Immature natural killer cell (primary cell): ENCODE measurements at regions not wholly inside any gene's neighbourhood (a gene's known extent, or its start where the extent isn't known, plus 50 kb on each side); places are given as distances from the start of the nearest gene placed in this dataset.
"Not testable (repeated sequence)": the region's sequence is repeated elsewhere in the genome, so short reads cannot be mapped to it uniquely, and the experiment has no call there.

Experiments used
- DNase-seq, 3 donors: peaks; one replicate each; pipeline ENCODE4 v3.0.0; 2022; ENCODE audit warnings: mixed read lengths in 1 of 3
- H3K27ac Mint-ChIP-seq, 6 donors: one replicate each; pipeline ENCODE4 v1.8.0; 2020; ENCODE audit warnings: mixed read lengths in 6 of 6, mild to moderate bottlenecking in 5 of 6, inconsistent platforms in 4 of 6, moderate library complexity in 3 of 6
- H3K27me3 Mint-ChIP-seq, 3 donors: one replicate each; pipeline ENCODE4 v1.8.0; 2020 to 2021; ENCODE audit warnings: low read depth in 3 of 3, mild to moderate bottlenecking in 3 of 3, mixed read lengths in 3 of 3, moderate library complexity in 3 of 3, inconsistent platforms in 1 of 3
- H3K36me3 Mint-ChIP-seq, 3 donors: one replicate each; pipeline ENCODE4 v1.8.0; 2020; ENCODE audit warnings: mixed read lengths in 3 of 3, inconsistent platforms in 2 of 3, mild to moderate bottlenecking in 2 of 3
- H3K4me1 Mint-ChIP-seq, 2 donors: one replicate each; pipeline ENCODE4 v1.8.0; 2020; ENCODE audit warnings: inconsistent platforms in 2 of 2, mild to moderate bottlenecking in 2 of 2, mixed read lengths in 2 of 2, moderate library complexity in 1 of 2
- H3K4me3 Mint-ChIP-seq, 5 donors: one replicate each; pipeline ENCODE4 v1.8.0; 2020; ENCODE audit warnings: mild to moderate bottlenecking in 5 of 5, mixed read lengths in 5 of 5, inconsistent platforms in 3 of 5, moderate library complexity in 3 of 5
- H3K9me3 Mint-ChIP-seq, 6 donors: one replicate each; pipeline ENCODE4 v1.8.0; 2020; ENCODE audit warnings: mild to moderate bottlenecking in 6 of 6, mixed read lengths in 6 of 6, inconsistent platforms in 4 of 6, moderate library complexity in 3 of 6

GRCh38 chr1:55446351-55446750, 231.2 kb upstream of the USP24 start:
- Mint-ChIP-seq H3K36me3 (no peaks in the 10 kb centered on the region), H3K4me3 (no peak overlapping the region), H3K9me3 (no peaks in the 10 kb centered on the region), H3K27ac (no peak overlapping the region), H3K27me3 (peaks cover 2 to 10% (median 3%) of the 10 kb centered on the region in 3 donors), H3K4me1 (no peaks in the 10 kb centered on the region)
- no peak for DNase-seq

GRCh38 chr1:55445416-55445815, 230.3 kb upstream of the USP24 start:
- no peaks in the 10 kb centered on the region for H3K36me3 Mint-ChIP-seq
- DNase-seq, result no peak
- H3K9me3 Mint-ChIP-seq, result no peaks in the 10 kb centered on the region
- no peaks in the 10 kb centered on the region for H3K4me1 Mint-ChIP-seq
- peaks cover 0 to 6% (median 2%) of the 10 kb centered on the region in 3 donors for H3K27me3 Mint-ChIP-seq
- no peak overlapping the region for H3K4me3 Mint-ChIP-seq
- no peak overlapping the region for H3K27ac Mint-ChIP-seq

GRCh38 chr1:55444667-55445066, 229.5 kb upstream of the USP24 start:
- no peaks in the 10 kb centered on the region for H3K4me1 Mint-ChIP-seq
- no peaks in the 10 kb centered on the region for H3K9me3 Mint-ChIP-seq

GRCh38 chr1:55443175-55443915, 228.2 kb upstream of the USP24 start:
- Mint-ChIP-seq H3K9me3 (no peaks in the 10 kb centered on the region), H3K36me3 (no peaks in the 10 kb centered on the region), H3K4me1 (no peaks in the 10 kb centered on the region), H3K27ac (no peak overlapping the region), H3K27me3 (peaks cover 0 to 3% (median 3%) of the 10 kb centered on the region in 3 donors), H3K4me3 (no peak overlapping the region)
- DNase-seq, result no peak

More at GRCh38 chr1:55444667-55445066, 229.5 kb upstream of the USP24 start:
- H3K27ac Mint-ChIP-seq, result no peak overlapping the region
- peaks cover 0 to 5% (median 2%) of the 10 kb centered on the region in 3 donors for H3K27me3 Mint-ChIP-seq
- no peak overlapping the region for H3K4me3 Mint-ChIP-seq
- DNase-seq, result no peak
- H3K36me3 Mint-ChIP-seq, result no peaks in the 10 kb centered on the region

- no peak overlapping the region for H3K27ac Mint-ChIP-seq
- peaks cover 0 to 3% (median 3%) of the 10 kb centered on the region in 3 donors for H3K27me3 Mint-ChIP-seq
- no peak overlapping the region for H3K4me3 Mint-ChIP-seq
- no peak for DNase-seq
- H3K36me3 Mint-ChIP-seq, result no peaks in the 10 kb centered on the region
- H3K4me1 Mint-ChIP-seq, result no peaks in the 10 kb centered on the region
- H3K9me3 Mint-ChIP-seq, result no peaks in the 10 kb centered on the region
These were observed 226.3 kb upstream of the USP24 start for GRCh38 chr1:55441489-55441888.

GRCh38 chr1:55437692-55438091, 222.5 kb upstream of the USP24 start:
- peaks cover 2 to 19% (median 3%) of the 10 kb centered on the region in 3 donors for H3K27me3 Mint-ChIP-seq
- DNase-seq, result no peak
- H3K9me3 Mint-ChIP-seq, result peaks cover 0 to 3% (median 0%) of the 10 kb centered on the region in 6 donors
- no peaks in the 10 kb centered on the region for H3K4me1 Mint-ChIP-seq
- no peak overlapping the region for H3K4me3 Mint-ChIP-seq
- H3K36me3 Mint-ChIP-seq, result no peaks in the 10 kb centered on the region
- no peak overlapping the region for H3K27ac Mint-ChIP-seq

DNA sequence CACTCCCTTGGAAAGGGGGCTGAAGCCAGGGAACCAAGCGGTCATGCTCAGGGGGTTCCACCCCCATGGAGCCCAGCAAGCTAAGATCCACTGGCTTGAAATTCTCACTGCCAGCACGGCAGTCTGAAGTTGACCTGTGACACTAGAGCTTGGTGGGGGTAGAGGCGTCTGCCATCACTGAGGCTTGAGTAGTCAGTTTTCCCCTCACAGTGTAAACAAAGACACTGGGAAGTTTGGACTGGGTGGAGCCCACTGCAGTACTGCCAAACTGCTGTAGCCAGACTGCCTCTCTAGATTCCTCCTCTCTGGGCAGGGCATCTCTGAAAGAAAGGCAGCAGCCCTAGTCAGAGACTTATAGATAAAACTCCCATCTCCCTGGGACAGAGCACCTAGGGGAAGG, 215.6 kb upstream of the USP24 start:
- not testable (repeated sequence) for H3K36me3 Mint-ChIP-seq, H3K4me3 Mint-ChIP-seq, DNase-seq, H3K9me3 Mint-ChIP-seq, H3K4me1 Mint-ChIP-seq, H3K27ac Mint-ChIP-seq
- peaks cover 4 to 29% (median 10%) of the 10 kb centered on the region in 3 donors for H3K27me3 Mint-ChIP-seq

DNA sequence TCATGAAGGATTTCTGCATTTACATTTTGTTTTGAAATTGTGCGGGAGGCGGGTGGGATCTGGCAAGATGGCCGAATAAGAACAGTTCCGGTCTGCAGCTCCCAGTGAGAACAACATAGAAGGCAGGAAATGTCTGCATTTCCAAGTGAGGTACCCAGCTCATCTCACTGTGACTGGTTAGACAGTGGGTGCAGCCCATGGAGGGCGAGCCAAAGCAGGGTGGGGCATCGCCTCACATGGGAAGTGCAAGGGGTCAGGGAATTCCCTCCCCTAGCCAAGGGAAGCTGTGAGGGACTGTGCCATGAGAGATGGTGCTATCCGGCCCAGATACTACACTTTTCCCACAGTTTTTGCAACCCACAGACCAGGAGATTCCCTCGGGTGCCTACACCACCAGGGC, 215.0 kb upstream of the USP24 start:
- peaks cover 4 to 29% (median 10%) of the 10 kb centered on the region in 3 donors for H3K27me3 Mint-ChIP-seq
- not testable (repeated sequence) for DNase-seq, H3K4me3 Mint-ChIP-seq, H3K36me3 Mint-ChIP-seq, H3K9me3 Mint-ChIP-seq, H3K27ac Mint-ChIP-seq, H3K4me1 Mint-ChIP-seq

DNA sequence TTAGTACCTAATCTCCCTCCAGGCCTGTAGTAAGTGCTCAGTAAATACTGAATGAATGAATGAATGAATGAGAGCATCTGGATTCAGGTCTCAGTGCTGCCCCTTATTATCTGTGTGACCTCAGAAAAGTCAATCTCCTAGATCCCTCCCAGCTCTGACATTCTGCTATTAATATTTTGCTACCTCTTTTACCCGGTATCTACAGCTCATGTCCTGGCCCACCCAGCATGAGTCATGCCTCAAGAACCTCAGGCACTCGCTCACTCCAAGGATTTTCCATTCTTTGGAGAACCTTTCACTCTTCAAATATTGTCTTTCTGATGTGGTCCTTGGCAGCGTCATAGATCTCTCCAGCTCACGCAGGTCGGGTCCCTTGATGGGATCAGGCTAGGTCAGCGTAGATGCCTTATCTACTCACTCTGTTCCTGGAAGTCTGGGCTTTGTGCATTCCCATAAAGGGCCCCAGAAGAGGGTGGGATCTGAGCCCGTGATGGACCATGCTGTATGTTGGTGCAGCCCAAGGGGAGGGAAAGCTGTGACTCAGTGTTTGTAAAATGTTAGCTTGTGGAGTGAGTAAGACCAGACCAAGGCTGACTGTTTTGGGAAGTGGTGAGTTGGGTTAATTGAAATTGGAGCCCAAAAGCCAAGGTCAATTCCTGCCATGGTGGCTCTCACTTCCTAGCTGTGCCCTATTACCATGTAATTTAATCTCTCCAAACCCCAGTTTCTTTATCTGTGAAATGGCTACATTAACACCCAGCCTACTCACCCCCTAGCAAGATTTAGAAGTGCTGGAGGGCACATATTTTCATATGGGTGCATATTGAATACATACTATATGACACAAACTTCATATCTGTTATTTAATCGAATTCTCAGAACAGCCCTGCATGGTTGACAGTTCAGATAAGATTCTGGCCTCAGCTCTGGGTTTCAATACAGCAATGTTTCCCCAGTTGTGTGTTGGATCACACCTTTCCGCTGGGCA, 214.1 kb upstream of the USP24 start:
- H3K27me3 Mint-ChIP-seq, result peaks cover 4 to 27% (median 10%) of the 10 kb centered on the region in 3 donors
- H3K4me1 Mint-ChIP-seq, result no peaks in the 10 kb centered on the region
- no peaks in the 10 kb centered on the region for H3K9me3 Mint-ChIP-seq
- H3K36me3 Mint-ChIP-seq, result no peaks in the 10 kb centered on the region
- H3K27ac Mint-ChIP-seq, result no peak overlapping the region
- H3K4me3 Mint-ChIP-seq, result no peak overlapping the region
- DNase-seq, result no peak

GRCh38 chr1:55428231-55428630, 213.1 kb upstream of the USP24 start:
- Mint-ChIP-seq H3K36me3 (no peaks in the 10 kb centered on the region), H3K4me3 (no peak overlapping the region), H3K27me3 (peaks cover 4 to 20% (median 7%) of the 10 kb centered on the region in 3 donors), H3K9me3 (no peaks in the 10 kb centered on the region), H3K27ac (no peak overlapping the region), H3K4me1 (no peaks in the 10 kb centered on the region)
- DNase-seq, result no peak

DNA sequence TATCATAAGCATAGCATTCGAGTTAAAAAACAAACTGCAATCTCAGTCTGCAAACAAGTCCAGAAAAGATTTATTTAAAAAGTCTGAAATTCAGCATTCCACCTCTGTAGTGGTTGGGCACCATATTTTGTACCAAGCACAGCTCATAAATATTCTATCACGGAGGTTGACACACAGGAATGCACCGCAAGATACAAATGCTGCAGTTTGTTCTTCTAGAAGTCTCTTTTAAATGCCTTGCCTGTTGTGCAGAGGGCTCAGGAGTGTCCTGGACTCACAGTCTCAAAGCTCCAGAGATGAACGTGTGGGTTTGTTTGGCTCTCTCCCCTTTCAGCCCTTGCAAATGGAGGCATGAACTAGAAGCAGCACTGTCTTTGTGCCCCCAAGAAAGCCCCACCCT, 212.4 kb upstream of the USP24 start:
- no peak for DNase-seq
- Mint-ChIP-seq H3K27me3 (peaks cover 4 to 18% (median 7%) of the 10 kb centered on the region in 3 donors), H3K27ac (no peak overlapping the region), H3K4me3 (no peak overlapping the region), H3K9me3 (peaks cover 0 to under 1% (median 0%) of the 10 kb centered on the region in 6 donors), H3K36me3 (no peaks in the 10 kb centered on the region), H3K4me1 (no peaks in the 10 kb centered on the region)

DNA sequence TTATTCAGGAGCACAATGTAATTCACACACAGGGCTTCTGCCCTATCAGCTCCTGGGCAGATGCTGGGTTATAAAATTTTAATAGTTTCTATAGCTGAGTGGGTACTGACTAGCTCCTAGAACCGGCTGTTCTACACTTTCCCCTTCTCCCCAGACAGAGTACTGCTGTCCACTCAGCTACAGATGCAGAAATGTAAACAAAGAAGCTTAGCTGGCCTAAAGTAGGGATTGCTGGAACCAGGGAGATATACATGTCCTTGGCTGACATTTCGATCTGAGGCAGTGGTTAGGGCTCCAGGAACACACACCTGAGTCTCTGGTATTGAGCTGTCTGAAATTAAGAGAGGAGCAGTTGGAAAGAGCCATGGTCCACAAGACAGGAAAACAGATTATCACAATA, 211.5 kb upstream of the USP24 start:
- Mint-ChIP-seq H3K27me3 (peaks cover 2 to 12% (median 5%) of the 10 kb centered on the region in 3 donors), H3K4me1 (no peaks in the 10 kb centered on the region), H3K9me3 (peaks cover 0 to 2% (median 1%) of the 10 kb centered on the region in 6 donors), H3K36me3 (no peaks in the 10 kb centered on the region), H3K4me3 (no peak overlapping the region), H3K27ac (no peak overlapping the region)
- no peak for DNase-seq

DNA sequence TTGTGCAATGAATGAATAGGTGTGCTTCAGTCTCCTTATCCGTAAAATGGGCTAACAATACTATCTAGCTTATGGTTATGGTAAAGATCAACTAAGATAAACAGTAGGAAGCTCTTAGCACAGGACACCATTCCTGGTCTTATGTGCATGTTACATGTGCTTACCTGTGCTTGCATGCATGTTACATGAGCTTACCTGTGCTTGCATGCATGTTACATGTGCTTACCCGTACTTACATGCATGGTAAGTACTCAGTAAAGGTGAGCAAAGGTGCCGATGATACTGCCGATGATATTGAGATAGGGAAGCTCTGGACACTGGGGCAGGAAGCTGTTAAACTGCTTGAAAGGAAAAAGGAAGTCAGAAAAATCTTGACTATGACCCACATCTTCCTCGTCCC, 211.0 kb upstream of the USP24 start:
- no peaks in the 10 kb centered on the region for H3K4me1 Mint-ChIP-seq
- H3K27ac Mint-ChIP-seq, result no peak overlapping the region
- H3K27me3 Mint-ChIP-seq, result peaks cover 2 to 12% (median 5%) of the 10 kb centered on the region in 3 donors
- H3K4me3 Mint-ChIP-seq, result no peak overlapping the region
- H3K9me3 Mint-ChIP-seq, result peaks cover 0 to 6% (median 2%) of the 10 kb centered on the region in 6 donors
- no peaks in the 10 kb centered on the region for H3K36me3 Mint-ChIP-seq
- no peak for DNase-seq

DNA sequence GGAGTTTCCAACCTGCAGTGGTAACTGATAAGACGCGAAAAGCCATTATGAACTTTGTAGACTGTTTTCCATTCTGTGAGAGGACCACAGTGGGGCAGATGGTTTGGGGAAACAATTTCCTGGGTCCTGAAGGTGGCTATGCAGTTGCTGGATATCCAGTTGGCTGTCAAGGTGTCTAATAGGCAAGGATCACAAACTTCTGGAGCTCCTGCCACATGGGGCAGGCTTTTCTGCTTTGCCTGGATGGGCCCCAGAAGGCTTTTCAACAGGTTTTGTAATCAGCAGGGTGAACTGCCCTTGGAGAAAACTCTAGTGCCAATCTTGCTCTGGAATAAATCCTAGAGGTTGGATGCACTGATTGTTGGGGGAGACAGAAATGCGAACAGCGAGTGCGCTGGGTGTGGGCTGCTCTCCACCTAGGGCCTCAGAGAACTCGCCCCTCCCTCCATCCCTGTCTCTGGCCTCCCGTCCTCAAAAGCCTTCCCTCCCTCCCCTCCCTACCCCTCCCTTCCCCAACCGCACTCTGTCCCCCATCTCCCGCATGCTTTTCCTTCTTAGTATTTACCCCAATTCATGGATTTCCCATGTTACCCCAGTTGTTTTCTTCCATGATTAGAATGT, 210.3 kb upstream of the USP24 start:
- Mint-ChIP-seq H3K36me3 (no peaks in the 10 kb centered on the region), H3K27me3 (peaks cover 2 to 12% (median 5%) of the 10 kb centered on the region in 3 donors), H3K4me1 (no peaks in the 10 kb centered on the region), H3K9me3 (peaks cover 0 to 6% (median 2%) of the 10 kb centered on the region in 6 donors), H3K27ac (no peak overlapping the region), H3K4me3 (no peak overlapping the region)
- DNase-seq, result no peak
